Stimulated activated CD8-positive, alpha-beta memory T cell treated with anti-CD3 and anti-CD28 coated beads, Interleukin-15, amount 100 ng/mL, for 24 hours (primary cell): ENCODE measurements at regions not wholly inside any gene's neighbourhood (a gene's known extent, or its start where the extent isn't known, plus 50 kb on each side); places are given as distances from the start of the nearest gene placed in this dataset.
A peak's percentile ranks its signal among the peaks of the same experiment; 100 is the strongest.

Source experiments
- DNase-seq: peaks from one replicate; pipeline ENCODE4 v3.0.0-alpha.2; 2020; ENCODE audit warnings: low read depth

GRCh38 chr18:45169610-45170009 lies 445.7 kb upstream of the SLC14A2 start:
- no peak for DNase-seq

- DNase-seq: no peak
Measured at GRCh38 chr18:45171679-45172191, 443.5 kb upstream of the SLC14A2 start.

GRCh38 chr18:45173327-45173726 lies 441.9 kb upstream of the SLC14A2 start:
- DNase-seq: no peak

- DNase-seq: no peak
Measured at GRCh38 chr18:45173799-45174519, 441.3 kb upstream of the SLC14A2 start.

GRCh38 chr18:45174629-45175136 lies 440.6 kb upstream of the SLC14A2 start:
- DNase-seq: no peak

GRCh38 chr18:45175511-45175910 lies 439.8 kb upstream of the SLC14A2 start:
- DNase-seq: no peak

DNA sequence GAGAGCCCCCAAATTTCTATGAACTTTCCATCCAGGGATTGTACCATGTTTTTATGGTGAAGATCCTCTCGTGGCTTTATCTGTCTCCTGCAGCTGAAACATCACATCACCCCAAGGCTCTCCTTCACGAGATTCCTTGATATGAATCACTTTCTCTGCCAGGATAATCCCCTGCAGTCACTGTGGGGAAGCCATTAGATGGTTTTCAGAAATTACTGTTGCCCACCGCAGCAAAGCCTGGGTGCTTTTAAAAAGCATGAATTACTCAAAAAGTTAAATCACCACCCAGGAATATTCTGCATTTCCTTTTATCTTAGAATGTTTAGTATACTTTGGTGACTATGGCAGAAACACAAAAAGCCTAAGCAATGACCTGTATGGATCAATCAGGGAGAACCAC lies 428.4 kb upstream of the SLC14A2 start:
- DNase-seq: no peak

DNA sequence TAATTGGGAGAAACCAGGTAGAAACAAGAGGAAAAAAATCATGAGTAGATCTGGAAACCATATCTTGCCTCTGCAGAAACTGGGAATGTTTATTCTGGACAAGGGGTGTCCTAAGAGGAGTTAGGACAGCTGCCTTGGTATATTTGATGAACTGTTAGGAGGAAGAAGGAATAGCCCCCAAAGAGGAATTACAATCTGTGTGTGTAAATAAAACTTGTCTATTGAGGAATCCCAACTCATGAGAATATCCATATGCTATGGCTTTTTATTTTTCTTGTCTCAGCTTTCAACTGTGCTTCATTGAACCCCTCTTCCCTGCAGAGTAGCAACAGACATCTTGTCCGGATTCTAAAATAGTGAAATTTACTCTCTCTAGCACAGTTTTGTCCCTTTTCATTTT lies 423.5 kb upstream of the SLC14A2 start:
- no peak for DNase-seq

GRCh38 chr18:45197526-45197970 lies 417.7 kb upstream of the SLC14A2 start:
- no peak for DNase-seq

- DNase-seq: no peak
Measured at GRCh38 chr18:45198526-45198925, 416.8 kb upstream of the SLC14A2 start.

- DNase-seq: no peak
Measured at GRCh38 chr18:45201029-45201428, 414.2 kb upstream of the SLC14A2 start.

GRCh38 chr18:45201489-45201888 lies 413.8 kb upstream of the SLC14A2 start:
- DNase-seq: no peak

GRCh38 chr18:45202061-45202460 lies 413.2 kb upstream of the SLC14A2 start:
- no peak for DNase-seq

GRCh38 chr18:45203677-45204076 lies 411.6 kb upstream of the SLC14A2 start:
- DNase-seq: no peak

DNA sequence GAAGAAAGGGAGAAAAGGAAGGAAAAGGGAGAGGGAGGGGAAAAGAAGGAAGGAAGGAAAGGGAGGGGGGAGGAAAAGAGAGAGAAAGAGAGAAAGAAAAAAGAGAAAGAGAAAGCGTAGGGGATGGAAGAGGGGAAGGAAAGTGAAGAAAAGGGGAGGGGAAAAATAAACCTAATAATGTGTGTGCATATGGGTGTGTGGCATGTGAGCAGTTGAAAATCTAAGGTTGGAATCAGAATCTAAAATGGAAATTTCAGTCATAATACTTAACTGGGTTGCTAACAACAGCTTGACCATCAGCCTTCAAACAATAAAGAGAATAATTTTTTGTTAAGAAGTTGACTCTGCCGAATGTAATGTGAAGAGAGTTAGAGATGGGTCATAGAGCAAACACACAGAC lies 407.9 kb upstream of the SLC14A2 start:
- DNase-seq: no peak

DNA sequence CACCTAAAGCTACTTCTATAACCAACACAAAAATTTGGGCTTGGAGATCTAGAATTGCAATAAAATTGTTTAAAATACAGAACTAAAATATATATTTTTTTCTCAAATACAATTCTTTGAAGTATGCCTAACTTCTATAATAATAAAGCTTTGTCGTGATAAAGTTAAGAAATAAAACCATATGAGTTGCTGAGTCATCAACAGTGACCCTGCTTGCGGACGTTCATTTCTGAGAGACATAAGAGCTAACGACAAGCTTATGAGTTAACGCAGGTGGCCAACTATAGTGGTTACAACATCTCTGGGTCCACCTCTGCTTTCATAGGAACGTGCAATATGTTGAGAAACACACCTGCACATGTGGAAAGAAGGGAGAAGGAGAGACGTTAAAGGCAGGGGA lies 407.1 kb upstream of the SLC14A2 start:
- no peak for DNase-seq

GRCh38 chr18:45212181-45213039 lies 402.9 kb upstream of the SLC14A2 start:
- peak; percentile 48 for DNase-seq

DNA sequence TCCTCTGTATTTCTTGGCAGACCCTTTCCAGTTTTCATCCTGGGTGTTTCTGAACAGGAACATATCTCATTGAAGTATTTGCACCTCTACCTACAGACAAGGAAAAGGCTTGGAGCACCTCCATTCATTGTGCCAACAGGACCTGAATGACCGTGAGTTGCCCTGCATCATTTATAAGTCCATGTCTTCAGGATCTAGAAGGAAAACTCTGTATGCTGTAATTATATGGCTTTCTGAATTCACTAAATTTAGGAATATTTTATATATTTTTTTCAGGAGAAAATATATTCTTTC lies 402.3 kb upstream of the SLC14A2 start:
- DNase-seq: no peak

- no peak for DNase-seq
Measured at GRCh38 chr18:45218436-45218835, 396.8 kb upstream of the SLC14A2 start.

GRCh38 chr18:45221363-45221762 lies 393.9 kb upstream of the SLC14A2 start:
- no peak for DNase-seq

DNA sequence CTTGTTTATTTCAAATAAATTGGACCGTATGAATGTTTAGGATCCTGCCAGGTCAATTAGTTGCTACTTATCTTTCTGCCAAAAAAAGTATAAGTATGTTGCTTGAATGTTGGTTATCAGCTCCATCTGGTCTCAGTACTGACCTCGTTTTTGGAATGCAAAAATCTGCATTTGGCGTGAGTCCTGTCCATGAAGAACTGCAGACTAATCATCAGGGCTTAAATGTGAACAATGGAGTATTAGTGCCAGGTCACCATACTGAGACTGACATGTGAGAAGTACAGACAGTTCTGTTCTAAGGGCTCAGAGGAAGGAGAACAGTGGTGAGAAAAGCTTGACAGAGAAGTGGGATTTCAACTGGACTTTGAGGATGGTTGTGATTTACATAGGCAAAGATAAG lies 393.1 kb upstream of the SLC14A2 start:
- no peak for DNase-seq

- DNase-seq: no peak
Measured at GRCh38 chr18:45227001-45227742, 388.1 kb upstream of the SLC14A2 start.
